AG04450 (cell line): ENCODE measurements at regions not wholly inside any gene's neighbourhood (a gene's known extent, or its start where the extent isn't known, plus 50 kb on each side); places are given as distances from the start of the nearest gene placed in this dataset.

Source experiments
- CTCF ChIA-PET: fragments of 300-600, 350-600 bp; formaldehyde crosslinking; extraction: SDS; loops from one replicate; lab custom pipeline; 2022; ENCODE audit warnings: antibody characterized with exemption, inconsistent platforms; lab: Charles Lee
- POLR2A ChIA-PET: fragments of 350-600 bp; formaldehyde crosslinking; extraction: SDS; loops from one replicate; lab custom pipeline; 2021; ENCODE audit warnings: antibody characterized with exemption, inconsistent platforms; lab: Yijun Ruan, JAX
- DNase-seq: peaks from one replicate; pipeline ENCODE4 v3.0.0-alpha.2; 2011; ENCODE audit warnings: low read depth, low spot score
- H3K27ac ChIP-seq: one replicate; pipeline ENCODE4 v1.5.1; 2012; ENCODE audit warnings: low read depth, low read length, control low read depth
- H3K27me3 ChIP-seq: one replicate; pipeline ENCODE4 v1.6.0; 2012; ENCODE audit warnings: low read length; ENCODE audit not compliant: control insufficient read depth, insufficient read depth
- H3K4me3 ChIP-seq: 2 replicates; pipeline ENCODE4 v1.5.1; 2011; ENCODE audit warnings: mild to moderate bottlenecking, low read depth, low read length, control low read depth
- H3K9me3 ChIP-seq: 2 replicates; pipeline ENCODE4 v1.5.1; 2012; ENCODE audit warnings: low read length; ENCODE audit not compliant: control insufficient read depth, insufficient read depth
- CTCF ChIP-seq: IDR thresholded peaks from 2 replicates; pipeline ENCODE4 v1.5.1; 2011; ENCODE audit warnings: low read depth, low read length, control low read depth, inconsistent platforms

- ChIA-PET POLR2A (interaction anchor here (0.6 to 3.8 kb wide), 2 partner anchors 154 to 163 kb away, joined by 3 to 53 read pairs; partner anchors contain the start of gene RRBP1), CTCF (interaction anchor here (0.7 kb wide), 1 partner anchor 195 kb away, joined by 8 read pairs; no protein-coding TSS in a partner anchor)
- H3K4me3 ChIP-seq: no peak overlapping the region
- H3K27ac ChIP-seq: peak overlapping the region; percentile 47
- no peak for DNase-seq
- no peak for TF ChIP-seq CTCF
- peaks cover 12% of the 10 kb centered on the region for H3K9me3 ChIP-seq
- no peaks in the 10 kb centered on the region for H3K27me3 ChIP-seq
These were observed 123.9 kb downstream of the SNX5 start for GRCh38 chr20:17844549-17845298.

- no peaks in the 10 kb centered on the region for H3K27me3 ChIP-seq
- peak overlapping the region; percentile 97 for H3K27ac ChIP-seq
- H3K4me3 ChIP-seq: no peak overlapping the region; the same call in 1 of the 2 replicates
- no peak for DNase-seq
- peaks cover 5% of the 10 kb centered on the region for H3K9me3 ChIP-seq
- POLR2A ChIA-PET: interaction anchor here (0.9 to 3.8 kb wide), 11 partner anchors 9 to 163 kb away, joined by 3 to 53 read pairs (median 5); partner anchors contain the start of gene RRBP1
- CTCF ChIA-PET: interaction anchor here (1.6 kb wide), 1 partner anchor 51 kb away, joined by 4 read pairs; no protein-coding TSS in a partner anchor
- no peak for TF ChIP-seq CTCF
These were observed 124.5 kb downstream of the SNX5 start for GRCh38 chr20:17844133-17844429.

- CTCF ChIA-PET: interaction anchor here (1.6 kb wide), 1 partner anchor 52 kb away, joined by 4 read pairs; no protein-coding TSS in a partner anchor
- Histone ChIP-seq H3K4me3 (peak overlapping the region; percentile 35), H3K27me3 (no peaks in the 10 kb centered on the region), H3K9me3 (peaks cover 5% of the 10 kb centered on the region; the same call in 1 of the 2 replicates), H3K27ac (peak overlapping the region; percentile 97)
- DNase-seq: peak; percentile 90
- POLR2A ChIA-PET: interaction anchor here (0.5 to 3.8 kb wide), 14 partner anchors 8 to 274 kb away, joined by 3 to 53 read pairs (median 5); partner anchors contain the start of genes DSTN and RRBP1
- no peak for TF ChIP-seq CTCF
These were observed 125.1 kb downstream of the SNX5 start for GRCh38 chr20:17843246-17844132.

GRCh38 chr20:17841751-17842215 lies 126.8 kb downstream of the SNX5 start:
- Histone ChIP-seq H3K4me3 (no peak overlapping the region), H3K27me3 (no peaks in the 10 kb centered on the region), H3K9me3 (peaks cover 5% of the 10 kb centered on the region; the same call in 1 of the 2 replicates), H3K27ac (peak overlapping the region; percentile 97)
- TF ChIP-seq CTCF: no peak
- ChIA-PET CTCF (interaction anchor here (1.2 kb wide), 1 partner anchor 159 kb away, joined by 5 read pairs; the partner anchor contains the start of gene RRBP1), POLR2A (interaction anchor here (0.6 to 3.8 kb wide), 6 partner anchors 20 to 166 kb away, joined by 3 to 53 read pairs (median 8); partner anchors contain the start of gene RRBP1)
- peak; percentile 60 for DNase-seq
